Fibroblast of mammary gland (primary cell): ENCODE measurements at regions not wholly inside any gene's neighbourhood (a gene's known extent, or its start where the extent isn't known, plus 50 kb on each side); places are given as distances from the start of the nearest gene placed in this dataset.

Source experiments
- DNase-seq: peaks from one replicate; pipeline ENCODE4 v3.0.0-alpha.2; 2010; ENCODE audit warnings: low read depth
- H3K4me3 ChIP-seq: 2 replicates; pipeline ENCODE4 v1.5.1; 2011; ENCODE audit warnings: low read depth, mild to moderate bottlenecking, low read length, moderate library complexity; ENCODE audit not compliant: control insufficient read depth
- TF ChIP-seq, protein P1 (sequence below): conservative IDR thresholded peaks from 2 replicates; pipeline ENCODE4 v1.5.1; 2011; ENCODE audit warnings: low read depth, low read length, inconsistent platforms; ENCODE audit not compliant: control insufficient read depth, insufficient read depth

DNA sequence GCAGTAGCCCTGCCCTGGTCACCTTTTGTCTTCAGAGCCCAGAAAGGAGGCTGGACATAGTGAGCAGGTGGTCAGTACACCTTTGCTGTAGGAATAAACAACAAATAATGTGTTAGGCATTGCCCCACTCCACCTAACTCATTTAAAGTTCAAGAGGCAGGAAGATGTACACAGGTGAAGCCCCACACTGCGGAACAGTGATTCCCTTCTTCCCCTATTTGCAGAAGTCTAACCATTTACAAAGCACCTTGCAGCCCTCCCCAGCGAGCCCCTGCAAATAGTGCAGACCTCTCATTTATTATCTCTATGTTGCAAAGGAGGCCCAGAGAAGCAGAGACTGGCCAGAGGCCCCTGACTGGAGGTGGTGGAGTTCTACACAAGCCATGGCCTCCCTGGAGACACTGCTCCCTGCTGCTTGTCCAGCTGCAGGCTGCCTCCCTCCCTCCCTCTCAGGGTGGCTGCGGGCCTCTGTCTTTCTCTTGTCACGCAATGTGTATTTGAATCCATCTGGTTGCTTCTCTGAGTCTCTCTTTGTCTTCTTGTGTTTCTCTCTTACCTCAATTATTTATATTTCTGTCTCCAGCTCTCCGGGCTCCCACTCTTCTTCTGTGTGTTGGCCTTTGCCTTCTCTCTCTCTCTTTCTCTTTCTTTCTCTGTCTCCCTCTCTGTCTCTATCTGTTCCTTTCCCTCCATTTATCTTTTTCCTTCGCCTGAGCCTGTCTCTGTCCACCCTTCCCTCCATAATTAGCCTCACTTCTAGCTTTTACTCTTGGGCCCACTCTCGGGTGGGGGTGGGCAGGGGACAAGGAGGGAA is 59.1 kb upstream of the PRDM11 start:
- H3K4me3 ChIP-seq, result no peak overlapping the region
- no peak for DNase-seq
- TF ChIP-seq, protein P1, sequence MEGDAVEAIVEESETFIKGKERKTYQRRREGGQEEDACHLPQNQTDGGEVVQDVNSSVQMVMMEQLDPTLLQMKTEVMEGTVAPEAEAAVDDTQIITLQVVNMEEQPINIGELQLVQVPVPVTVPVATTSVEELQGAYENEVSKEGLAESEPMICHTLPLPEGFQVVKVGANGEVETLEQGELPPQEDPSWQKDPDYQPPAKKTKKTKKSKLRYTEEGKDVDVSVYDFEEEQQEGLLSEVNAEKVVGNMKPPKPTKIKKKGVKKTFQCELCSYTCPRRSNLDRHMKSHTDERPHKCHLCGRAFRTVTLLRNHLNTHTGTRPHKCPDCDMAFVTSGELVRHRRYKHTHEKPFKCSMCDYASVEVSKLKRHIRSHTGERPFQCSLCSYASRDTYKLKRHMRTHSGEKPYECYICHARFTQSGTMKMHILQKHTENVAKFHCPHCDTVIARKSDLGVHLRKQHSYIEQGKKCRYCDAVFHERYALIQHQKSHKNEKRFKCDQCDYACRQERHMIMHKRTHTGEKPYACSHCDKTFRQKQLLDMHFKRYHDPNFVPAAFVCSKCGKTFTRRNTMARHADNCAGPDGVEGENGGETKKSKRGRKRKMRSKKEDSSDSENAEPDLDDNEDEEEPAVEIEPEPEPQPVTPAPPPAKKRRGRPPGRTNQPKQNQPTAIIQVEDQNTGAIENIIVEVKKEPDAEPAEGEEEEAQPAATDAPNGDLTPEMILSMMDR, result no peak

- TF ChIP-seq, protein P1, result no peak
- H3K4me3 ChIP-seq, result no peak overlapping the region
- no peak for DNase-seq
Measured at GRCh38 chr11:45087900-45088160, 58.6 kb upstream of the PRDM11 start.

DNA sequence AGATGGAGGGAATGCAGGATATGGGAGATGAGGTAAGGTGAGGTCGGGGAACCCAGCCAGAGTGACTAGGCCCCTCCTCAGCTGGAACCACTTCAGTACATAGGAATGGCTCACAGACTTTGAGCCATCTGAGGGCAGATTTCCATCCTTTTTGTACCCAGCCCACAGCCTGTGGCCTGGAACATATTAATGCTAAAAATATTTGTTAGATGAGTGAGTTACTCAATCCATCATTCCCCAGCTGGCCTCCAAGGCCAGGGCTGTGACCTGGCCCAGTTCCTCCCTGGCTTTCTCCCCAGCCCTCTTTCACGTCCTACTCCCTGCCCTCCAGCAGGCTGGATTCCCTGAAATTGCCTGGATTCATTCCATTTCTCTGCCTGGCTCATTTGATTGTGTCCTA is 57.2 kb upstream of the PRDM11 start:
- no peak overlapping the region for H3K4me3 ChIP-seq
- TF ChIP-seq, protein P1, result no peak
- DNase-seq, result peak; percentile 99

- DNase-seq, result peak; percentile 66
- no peak overlapping the region for H3K4me3 ChIP-seq
- TF ChIP-seq, protein P1, result peak; percentile 43
Measured at GRCh38 chr11:45089676-45090499, 56.6 kb upstream of the PRDM11 start.

DNA sequence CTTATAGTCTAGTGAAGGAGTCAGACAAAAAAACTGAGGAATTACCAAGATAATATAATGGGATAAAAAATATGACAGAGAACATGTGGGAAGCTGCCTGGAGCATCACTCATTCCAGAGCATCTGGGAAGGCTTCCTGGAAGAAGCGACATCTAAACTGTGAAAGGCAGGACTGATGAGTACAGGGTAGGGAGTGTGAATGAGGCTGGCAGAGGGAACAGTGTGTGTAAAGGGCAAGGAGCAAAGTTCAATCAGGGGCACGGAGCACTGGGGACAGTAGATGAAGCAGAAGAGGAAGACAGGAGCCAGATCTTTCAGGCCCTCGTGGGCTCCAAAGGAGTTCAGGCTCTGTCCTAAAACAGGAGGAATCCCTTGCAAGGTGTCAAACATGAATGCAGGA is 55.8 kb upstream of the PRDM11 start:
- H3K4me3 ChIP-seq, result no peak overlapping the region

DNA sequence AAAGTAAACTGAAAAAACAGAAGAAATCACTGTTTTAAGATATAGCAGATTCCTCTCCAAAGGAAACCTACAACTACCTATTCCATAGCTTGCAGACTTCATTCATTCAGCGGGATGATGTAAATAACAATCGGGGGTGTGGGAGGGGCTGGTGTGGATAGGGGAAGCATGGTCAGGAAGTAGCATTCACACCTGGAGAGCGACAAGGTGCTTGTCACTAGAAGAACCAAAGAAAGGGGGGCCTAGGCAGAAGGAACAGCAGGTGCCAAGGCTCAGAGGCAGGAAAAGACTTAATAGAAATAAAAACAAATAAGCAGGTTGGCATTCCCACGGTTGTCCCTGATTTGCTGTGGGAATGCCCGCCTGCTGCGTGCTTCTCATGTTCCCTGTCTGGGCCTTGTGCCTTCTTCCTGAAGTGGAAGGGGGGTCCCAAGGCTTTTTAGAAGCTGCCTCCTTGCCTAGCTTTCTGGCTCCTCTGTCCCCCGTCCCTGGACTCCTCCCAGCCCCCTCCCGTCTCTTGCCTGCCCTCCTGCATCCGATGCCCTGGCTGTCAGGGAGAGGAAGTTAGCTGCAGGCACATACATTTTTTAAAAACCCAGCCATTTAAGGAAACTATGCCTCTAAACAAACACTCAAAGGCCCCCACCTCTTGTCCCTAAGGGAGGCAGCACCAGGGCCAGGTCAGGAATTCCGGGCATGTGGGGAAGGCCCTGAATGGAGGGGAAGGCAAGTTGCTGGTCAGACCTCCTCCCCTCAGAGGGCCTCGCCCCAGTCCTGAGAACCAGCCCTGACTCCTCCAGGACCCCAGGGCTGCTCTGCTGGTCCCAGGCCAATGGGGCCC is 54.7 kb upstream of the PRDM11 start:
- peak; percentile 29 for DNase-seq
- TF ChIP-seq, protein P1, result no peak
- no peak overlapping the region for H3K4me3 ChIP-seq

More for the DNA sequence above, 55.8 kb upstream of the PRDM11 start:
- TF ChIP-seq, protein P1, result no peak
- no peak for DNase-seq
